Stimulated activated CD4-positive, alpha-beta T cell treated with anti-CD3 and anti-CD28 coated beads, Interleukin-15, amount 100 ng/mL, for 24 hours (primary cell): ENCODE measurements at regions not wholly inside any gene's neighbourhood (a gene's known extent, or its start where the extent isn't known, plus 50 kb on each side); places are given as distances from the start of the nearest gene placed in this dataset.

Experiments used
- DNase-seq: peaks from one replicate; pipeline ENCODE4 v3.0.0-alpha.2; 2020

- DNase-seq = no peak
Observed at GRCh38 chr13:40492511-40492910, 173.9 kb downstream of the FOXO1 start.

- no peak for DNase-seq
Observed at GRCh38 chr13:40494513-40494912, 171.9 kb downstream of the FOXO1 start.

GRCh38 chr13:40494946-40495620 is 171.4 kb downstream of the FOXO1 start:
- DNase-seq = no peak

- DNase-seq = no peak
Observed at GRCh38 chr13:40495621-40496001, 170.8 kb downstream of the FOXO1 start.

GRCh38 chr13:40496035-40496810 is 170.2 kb downstream of the FOXO1 start:
- DNase-seq = no peak

- no peak for DNase-seq
Observed at GRCh38 chr13:40498461-40498860, 168.0 kb downstream of the FOXO1 start.

GRCh38 chr13:40502236-40502635 is 164.2 kb downstream of the FOXO1 start:
- DNase-seq = no peak

GRCh38 chr13:40503011-40503410 is 163.4 kb downstream of the FOXO1 start:
- no peak for DNase-seq

GRCh38 chr13:40503966-40504591 is 162.4 kb downstream of the FOXO1 start:
- no peak for DNase-seq

- no peak for DNase-seq
Observed at GRCh38 chr13:40504641-40505040, 161.8 kb downstream of the FOXO1 start.

- no peak for DNase-seq
Observed at GRCh38 chr13:40505196-40505595, 161.2 kb downstream of the FOXO1 start.
